Choroid plexus epithelial cell (primary cell): ENCODE measurements at regions not wholly inside any gene's neighbourhood (a gene's known extent, or its start where the extent isn't known, plus 50 kb on each side); places are given as distances from the start of the nearest gene placed in this dataset.
A peak's percentile ranks its signal among the peaks of the same experiment; 100 is the strongest.

ENCODE experiments used
- DNase-seq: peaks from one replicate; pipeline ENCODE4 v3.0.0-alpha.2; 2010; ENCODE audit warnings: low read depth
- H3K4me3 ChIP-seq: 2 replicates; pipeline ENCODE4 v1.5.1; 2011; ENCODE audit warnings: low read depth, mild to moderate bottlenecking, control low read depth, low read length, moderate library complexity
- TF ChIP-seq, protein P1 (sequence below): conservative IDR thresholded peaks from 2 replicates; pipeline ENCODE4 v1.5.1; 2011; ENCODE audit warnings: low read depth, mild to moderate bottlenecking, control low read depth, inconsistent platforms, low read length, moderate library complexity

DNA sequence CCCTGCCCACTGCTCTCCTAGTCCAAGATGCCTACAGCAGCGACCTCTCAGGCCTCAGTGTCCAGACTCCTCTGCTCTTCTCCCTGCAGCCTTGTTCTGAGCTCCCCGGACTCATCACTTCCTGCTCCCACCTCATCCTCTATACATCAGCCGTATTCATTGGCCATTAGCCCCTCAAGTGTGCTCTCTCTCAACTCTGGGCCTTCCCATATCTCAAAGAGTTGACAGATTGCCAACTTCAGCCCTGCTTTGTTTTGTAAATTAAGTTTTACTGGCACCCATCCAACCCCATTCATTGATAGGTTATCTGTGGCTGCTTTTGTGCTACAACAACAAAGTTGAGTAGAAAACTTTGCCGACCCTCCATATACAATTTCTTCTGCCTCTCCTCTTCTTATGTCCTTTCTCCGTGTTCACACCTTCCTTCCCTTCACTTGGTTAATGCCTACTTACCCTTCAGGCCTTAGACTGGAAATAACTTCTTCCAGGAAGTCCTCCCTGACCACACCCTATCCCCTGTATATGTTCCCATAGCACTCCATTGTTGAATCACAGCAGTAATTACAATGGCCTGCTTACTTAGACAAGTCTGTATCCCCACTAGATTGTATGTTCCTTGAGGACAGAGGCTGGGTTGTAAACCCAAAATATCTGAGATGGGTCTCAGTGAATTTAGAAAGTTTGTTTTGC lies 63.4 kb upstream of the TANC2 start:
- no peak overlapping the region for H3K4me3 ChIP-seq
- TF ChIP-seq, protein P1, sequence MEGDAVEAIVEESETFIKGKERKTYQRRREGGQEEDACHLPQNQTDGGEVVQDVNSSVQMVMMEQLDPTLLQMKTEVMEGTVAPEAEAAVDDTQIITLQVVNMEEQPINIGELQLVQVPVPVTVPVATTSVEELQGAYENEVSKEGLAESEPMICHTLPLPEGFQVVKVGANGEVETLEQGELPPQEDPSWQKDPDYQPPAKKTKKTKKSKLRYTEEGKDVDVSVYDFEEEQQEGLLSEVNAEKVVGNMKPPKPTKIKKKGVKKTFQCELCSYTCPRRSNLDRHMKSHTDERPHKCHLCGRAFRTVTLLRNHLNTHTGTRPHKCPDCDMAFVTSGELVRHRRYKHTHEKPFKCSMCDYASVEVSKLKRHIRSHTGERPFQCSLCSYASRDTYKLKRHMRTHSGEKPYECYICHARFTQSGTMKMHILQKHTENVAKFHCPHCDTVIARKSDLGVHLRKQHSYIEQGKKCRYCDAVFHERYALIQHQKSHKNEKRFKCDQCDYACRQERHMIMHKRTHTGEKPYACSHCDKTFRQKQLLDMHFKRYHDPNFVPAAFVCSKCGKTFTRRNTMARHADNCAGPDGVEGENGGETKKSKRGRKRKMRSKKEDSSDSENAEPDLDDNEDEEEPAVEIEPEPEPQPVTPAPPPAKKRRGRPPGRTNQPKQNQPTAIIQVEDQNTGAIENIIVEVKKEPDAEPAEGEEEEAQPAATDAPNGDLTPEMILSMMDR: no peak
- DNase-seq: no peak

DNA sequence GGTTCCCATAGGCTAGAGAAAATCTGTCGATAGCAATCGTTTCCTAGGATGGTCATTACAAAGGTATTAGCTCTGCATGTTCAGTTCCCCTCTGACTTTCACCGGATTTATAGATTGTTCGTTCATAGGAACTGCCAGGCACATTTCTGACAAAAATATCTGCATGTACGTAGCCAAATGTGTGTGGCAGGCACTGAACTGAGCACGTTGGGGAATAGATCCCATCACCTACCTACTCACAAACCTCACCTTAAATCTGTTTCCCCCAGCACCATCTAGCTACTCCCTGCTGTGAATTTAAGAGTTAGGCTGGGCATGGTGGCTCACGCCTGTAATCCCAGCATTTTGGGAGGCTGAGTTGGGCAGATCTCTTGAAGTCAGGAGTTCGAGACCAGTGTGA lies 64.5 kb upstream of the TANC2 start:
- TF ChIP-seq, protein P1: no peak
- H3K4me3 ChIP-seq: no peak overlapping the region
- DNase-seq: no peak

DNA sequence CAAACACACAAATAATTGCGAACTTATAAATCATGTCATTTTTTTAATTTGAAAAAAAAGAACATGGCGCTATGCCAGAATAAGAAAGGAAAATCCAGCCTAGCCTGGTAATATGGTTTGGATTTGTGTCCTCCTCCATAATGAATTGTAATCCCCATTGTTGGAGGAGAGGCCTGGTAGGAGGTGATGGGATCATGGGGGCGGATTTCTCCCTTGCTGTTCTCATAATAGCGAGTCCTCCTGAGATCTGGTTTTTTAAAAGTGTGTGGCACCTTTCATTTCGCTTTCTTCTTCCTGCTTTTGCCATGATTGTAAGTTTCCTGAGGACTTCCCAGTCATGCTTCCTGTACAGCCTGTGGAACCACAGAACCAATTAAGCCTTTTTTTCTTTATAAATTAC lies 65.9 kb upstream of the TANC2 start:
- TF ChIP-seq, protein P1: no peak
- H3K4me3 ChIP-seq: no peak overlapping the region
- no peak for DNase-seq

DNA sequence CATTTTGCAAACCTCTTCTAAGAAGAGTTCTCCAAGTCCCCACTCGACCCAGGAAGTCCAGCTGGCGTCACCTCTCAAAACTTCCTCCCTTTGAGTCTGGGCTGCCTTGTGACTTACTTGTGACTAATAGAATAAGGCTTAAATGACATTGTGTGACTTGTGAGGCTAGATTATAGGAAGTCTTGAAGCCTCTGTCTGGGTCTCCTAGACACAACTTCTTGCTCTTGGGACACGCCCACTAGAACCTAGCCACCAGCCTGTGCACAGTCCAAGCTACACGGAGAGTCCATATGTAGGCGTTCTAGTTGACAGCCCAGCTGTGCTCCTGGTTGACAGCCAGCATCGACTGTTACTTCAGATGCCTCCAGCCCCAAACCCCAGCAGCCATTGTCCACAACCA lies 66.7 kb upstream of the TANC2 start:
- TF ChIP-seq, protein P1: no peak
- H3K4me3 ChIP-seq: no peak overlapping the region
- no peak for DNase-seq

DNA sequence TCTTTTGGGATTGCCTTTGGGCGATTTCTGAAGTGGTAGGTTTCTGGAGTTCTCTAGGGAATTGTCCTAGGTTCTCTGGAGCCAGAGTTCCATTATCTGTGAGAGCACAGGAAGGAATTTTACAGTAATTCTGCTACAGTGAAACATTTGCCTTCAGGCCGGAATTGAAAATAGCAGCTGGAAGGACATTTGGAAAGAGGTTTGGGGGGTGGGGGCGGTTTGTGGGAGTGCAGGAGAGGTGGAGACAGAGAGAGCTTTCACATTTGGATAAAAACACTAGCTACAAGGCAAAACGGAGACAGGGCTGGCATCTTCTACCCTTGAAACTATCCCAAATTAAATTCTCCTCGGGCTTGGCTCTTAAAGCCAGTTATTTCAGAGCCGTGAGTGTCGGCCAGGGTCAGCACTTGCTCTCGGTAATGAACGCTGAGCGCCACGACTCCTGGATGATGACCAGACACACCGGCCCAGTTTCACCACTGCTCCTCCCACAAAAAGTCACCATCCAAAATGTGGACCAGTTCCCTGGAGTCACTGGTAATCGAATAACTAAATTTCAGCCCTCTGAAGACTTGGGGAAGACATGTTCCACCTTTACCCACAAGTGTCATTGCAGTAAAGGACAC lies 67.7 kb upstream of the TANC2 start:
- no peak overlapping the region for H3K4me3 ChIP-seq
- DNase-seq: peak; percentile 40
- TF ChIP-seq, protein P1: no peak

DNA sequence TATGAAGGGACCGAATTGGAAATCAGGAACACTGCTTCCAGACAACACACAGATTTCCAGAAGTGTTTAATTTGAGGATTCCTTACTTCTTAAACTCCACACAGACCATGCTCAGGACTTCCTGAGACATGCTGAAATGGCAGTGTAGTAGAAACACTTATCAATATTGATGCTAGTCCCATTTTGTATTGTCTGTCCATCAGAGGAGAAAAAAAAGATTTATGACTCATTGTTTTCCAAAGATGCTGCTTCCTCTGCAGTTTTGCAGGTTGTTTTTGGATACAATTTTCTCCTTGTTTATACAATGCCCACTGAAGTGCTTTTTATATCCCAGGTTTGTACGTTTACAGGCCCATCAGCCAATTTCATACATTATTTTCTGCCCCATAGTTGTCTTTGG lies 68.3 kb upstream of the TANC2 start:
- no peak for DNase-seq
- no peak overlapping the region for H3K4me3 ChIP-seq
- TF ChIP-seq, protein P1: no peak
